GM19328 (cell line): ENCODE measurements at regions not wholly inside any gene's neighbourhood (a gene's known extent, or its start where the extent isn't known, plus 50 kb on each side); places are given as distances from the start of the nearest gene placed in this dataset.
"Not testable (repeated sequence)": the region's sequence is repeated elsewhere in the genome, so short reads cannot be mapped to it uniquely, and the experiment has no call there.

Experiments
- ATAC-seq: cut with Tn5 transposase; IDR thresholded peaks from one replicate; pipeline ENCODE4 v1.9.1; 2021; ENCODE audit warnings: mild to moderate bottlenecking, moderate library complexity; ENCODE audit not compliant: unreplicated experiment

DNA sequence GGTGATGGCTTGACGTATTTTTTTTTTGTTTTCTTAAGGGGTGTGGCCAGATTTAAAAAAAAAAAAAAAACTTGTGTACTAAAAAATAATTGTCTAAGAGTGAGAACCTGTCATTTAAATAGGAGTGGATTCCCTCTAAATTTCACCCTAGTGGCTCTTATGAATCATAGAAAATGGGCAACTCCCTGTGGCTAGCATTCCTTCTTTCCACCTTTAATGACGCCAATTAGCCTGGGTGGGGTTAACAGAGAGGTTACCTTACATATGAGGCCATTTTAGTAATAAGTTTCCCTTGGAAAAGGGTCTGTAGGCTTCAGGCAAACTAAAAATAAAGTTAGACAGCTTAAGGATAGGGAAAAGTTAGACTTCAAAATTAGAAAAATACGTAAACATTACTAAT, 223.5 kb upstream of the FAM241A start:
- no peak for ATAC-seq

DNA sequence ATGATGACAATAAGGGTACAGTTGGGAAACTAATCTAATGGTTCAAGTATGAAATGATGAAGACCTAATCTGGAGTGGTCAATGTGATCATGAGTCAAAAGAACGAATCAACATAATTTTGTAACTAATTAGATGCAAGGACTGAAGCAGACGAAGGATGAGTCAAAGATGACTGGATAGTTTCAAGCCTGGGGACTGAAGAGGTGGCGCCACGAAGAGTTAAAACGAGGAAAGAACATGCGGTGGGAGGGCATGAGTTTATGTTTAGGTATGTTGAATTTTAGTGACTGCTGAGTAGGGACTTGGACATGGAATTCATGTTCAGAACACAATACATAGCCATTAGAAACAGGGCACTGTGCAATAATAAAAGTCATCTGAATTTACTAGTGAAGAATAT, 221.5 kb upstream of the FAM241A start:
- no peak for ATAC-seq

DNA sequence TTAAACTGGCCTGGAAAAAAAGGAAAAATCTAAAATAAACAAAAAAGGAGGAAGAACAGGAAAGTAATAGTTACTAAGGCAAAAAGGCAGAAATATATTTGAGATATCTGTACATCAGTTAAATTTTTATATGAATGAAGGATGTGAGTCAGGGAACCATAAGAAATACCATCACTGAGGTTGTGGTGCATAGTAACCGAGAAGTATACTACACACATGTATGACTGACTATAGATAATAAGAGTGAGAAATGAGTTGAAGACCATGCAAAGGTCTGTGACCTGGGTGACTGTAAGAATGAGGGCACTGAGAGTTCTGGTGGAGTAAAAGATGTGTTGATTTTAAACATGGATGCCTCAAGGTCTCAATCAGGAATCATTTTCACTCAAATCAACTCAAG, 220.6 kb upstream of the FAM241A start:
- ATAC-seq: no peak

DNA sequence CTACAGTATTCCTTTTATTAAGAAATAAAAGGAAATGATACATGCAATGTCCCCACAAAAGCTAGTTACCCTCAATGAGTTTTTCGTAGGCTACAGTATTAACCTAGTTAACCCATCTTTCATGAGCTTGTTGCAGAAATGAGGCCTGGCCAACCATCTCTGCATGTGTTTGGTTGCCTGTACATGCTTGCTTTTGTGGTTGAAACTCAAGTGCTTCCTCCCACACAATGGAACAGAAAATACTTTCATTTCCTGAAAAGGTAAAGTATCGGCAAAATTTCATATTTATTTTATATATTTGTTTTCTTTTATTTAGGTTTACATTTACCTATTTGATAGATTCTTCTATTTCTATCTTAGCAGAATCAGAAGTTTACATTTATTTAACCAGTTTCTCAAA, 214.6 kb upstream of the FAM241A start:
- peak; percentile 96 for ATAC-seq

DNA sequence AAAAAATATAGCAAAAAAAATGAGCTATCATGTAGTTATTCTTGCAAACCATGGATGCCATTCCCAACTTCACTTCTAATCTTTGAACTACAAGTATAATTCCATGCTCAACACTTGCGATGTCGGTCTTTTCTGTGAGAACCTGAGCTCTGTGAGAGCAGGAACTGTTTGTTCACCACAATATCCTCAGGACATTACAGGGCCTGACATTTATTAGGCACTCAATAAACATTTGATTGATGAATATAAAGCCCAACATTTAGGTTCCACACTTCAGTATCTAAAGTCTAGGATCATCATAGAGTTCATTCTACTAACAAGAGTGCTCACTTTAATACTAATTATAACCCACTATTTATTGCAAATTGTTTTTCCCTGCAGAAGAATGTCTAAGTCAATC, 211.6 kb upstream of the FAM241A start:
- ATAC-seq: no peak

DNA sequence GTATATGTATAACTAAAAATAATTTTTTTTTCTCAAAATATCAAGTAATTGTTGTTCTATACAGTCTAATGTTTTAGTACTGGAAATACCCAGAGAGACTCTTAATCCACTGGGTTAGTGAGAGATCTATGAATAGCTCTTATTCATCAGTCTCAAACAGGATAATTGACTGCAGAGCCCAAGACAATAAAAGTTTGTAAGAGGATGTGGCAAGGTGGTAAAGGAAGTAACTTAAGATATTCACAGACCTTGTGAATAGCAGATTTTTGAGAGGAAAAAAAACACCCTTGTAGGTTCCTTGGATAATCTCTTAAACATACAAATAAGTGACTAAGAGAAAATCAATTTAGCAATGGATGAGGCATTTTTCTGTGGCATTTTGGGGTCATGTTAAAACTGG, 210.9 kb upstream of the FAM241A start:
- ATAC-seq: no peak

DNA sequence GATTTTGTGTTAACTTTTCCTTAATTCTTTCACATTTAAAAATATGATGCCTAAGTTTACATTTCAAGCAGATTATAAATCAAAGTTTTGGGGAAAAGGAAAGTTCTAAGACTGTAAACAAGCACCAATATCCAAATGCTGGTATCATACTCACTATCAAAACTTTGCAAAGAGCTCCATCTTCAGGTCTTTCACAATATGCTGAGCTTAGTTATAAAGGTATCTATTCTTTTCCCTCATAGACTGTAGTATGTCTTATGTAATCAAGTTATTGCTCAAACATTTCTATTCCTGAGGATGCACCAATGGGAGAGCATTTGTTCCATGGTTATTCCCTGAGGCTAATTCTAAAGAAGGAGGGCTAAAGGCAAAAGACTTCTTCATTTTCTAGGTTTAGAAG, 207.9 kb upstream of the FAM241A start:
- peak; percentile 91 for ATAC-seq

DNA sequence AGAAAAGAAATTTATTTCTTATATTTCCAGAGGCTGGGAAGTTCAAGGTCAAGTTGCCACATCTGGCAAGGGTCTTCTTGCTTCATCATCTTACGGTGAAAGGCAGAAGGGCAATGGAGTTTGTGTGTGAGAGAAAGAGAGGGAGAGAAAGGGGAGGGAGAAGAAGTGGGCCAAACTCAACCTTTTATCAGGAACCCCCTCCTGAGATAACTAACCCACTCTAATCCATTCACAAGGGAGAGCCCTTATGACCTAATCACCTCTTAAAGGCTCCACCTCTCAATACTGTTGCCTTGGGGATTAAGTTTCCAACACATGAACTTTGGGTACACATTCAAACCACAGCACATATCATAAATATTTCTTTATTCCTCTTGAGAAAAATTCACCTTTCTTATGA, 203.3 kb upstream of the FAM241A start:
- ATAC-seq: no peak

DNA sequence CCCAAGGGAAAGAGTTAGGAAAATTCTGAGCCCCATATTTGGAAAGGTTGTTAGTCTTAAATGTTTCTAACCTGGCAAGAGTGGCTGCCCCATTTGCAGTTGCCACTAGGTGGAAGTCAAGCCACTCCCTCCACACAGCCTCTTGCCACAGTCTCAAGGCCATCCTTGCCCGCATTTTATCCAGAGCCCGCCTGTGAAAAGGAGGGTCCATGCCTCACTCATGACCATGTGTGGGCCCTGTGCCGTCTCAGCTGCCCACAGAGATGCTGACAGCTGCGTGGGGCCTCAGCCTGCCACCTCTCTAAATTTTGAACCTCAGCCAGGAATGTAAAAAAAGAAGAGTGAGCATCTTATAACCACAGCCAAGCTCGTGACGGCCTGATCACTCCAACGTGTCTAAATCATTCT, 201.5 kb upstream of the FAM241A start:
- peak; percentile 58 for ATAC-seq

DNA sequence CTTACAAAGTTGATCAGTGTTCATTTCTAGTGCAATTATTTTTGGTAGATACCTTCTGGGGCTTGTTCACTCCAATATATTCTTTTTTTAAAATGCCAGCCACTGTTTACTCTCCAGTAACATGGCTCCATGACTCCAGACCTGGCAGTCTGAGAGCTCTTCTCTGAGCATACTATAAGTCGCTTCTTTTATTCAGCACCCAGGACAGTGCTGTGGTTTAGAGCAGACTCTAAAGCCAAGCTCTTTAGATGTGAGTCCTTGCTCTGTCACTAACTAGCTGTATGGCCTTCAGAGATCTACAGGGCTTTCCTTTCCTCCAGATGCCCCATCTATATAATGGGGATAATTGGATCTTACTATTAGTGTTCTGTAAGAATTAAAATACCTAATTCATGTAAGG, 200.2 kb upstream of the FAM241A start:
- no peak for ATAC-seq

DNA sequence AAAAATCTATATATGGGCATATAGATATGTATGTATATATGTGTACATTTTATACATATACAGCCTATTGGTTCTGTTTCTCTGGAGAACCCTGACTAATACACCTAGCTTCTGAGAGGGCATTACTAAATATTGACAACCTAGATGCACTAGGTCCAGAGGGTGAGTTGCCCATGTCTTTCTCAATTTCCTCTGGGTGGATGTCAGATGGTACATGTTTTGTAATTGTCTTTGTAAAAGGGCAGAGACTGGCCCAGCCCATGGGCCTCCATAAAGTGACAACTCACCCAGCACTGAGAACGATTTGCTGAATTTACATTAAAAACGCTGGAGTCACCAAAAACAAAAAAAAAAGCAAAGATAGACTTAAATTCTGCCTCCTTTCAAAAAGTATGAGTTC, 198.5 kb upstream of the FAM241A start:
- ATAC-seq: no peak

DNA sequence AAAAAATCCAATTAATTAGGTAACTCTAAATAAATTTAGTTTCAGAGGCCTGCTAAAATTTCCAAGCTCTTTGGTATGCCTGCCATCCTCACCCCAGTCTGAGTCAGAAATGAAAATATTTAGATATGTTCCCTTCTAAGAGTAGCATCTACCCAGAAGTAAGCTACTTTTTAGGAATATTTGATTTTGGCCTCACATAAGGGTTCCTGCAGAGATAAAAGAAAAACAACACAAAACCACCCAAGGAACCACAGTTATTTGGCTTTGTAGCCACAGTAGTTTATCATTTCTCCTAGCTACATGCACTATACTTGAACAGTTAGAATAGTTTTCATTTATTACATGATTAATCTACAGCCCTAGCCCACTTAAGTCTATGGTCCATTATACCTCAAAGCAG, 192.6 kb upstream of the FAM241A start:
- no peak for ATAC-seq

DNA sequence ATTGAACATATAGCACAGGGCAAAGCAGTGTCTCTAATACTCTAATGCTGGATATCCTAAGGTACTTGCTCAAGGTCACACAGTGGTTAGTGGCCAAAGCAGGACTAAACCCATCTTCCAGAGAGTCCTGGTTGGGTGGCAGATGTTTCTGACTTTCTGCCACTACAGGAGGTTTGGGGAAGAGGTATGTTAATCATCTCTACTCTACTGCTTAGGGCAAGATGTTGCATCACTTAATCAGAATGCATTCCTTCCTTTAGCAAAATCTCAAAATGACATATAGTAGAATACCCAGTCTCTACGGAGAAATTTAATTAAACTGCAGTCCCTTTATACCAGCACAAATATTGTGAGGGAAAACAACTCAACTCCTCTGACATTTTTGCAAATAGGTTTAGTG, 190.7 kb upstream of the FAM241A start:
- ATAC-seq: no peak

DNA sequence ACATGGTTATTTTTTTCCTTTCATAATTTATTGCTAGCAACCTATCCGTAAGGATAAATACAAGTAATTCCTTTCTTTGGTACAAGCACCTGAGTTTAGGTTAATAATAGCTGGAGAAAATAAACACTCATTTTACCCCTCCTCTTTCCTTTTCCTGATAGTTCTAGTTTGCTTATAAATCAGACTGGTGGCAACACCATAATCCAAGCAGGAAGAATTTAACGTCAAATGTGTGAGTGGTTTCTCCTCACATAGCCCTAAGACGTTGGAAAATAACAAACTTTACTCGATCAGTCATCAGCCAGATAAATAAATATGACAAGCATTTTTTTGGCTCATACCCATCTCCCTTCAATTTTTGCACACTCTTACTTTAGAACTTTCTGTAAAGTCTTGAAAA, 190.3 kb upstream of the FAM241A start:
- no peak for ATAC-seq

DNA sequence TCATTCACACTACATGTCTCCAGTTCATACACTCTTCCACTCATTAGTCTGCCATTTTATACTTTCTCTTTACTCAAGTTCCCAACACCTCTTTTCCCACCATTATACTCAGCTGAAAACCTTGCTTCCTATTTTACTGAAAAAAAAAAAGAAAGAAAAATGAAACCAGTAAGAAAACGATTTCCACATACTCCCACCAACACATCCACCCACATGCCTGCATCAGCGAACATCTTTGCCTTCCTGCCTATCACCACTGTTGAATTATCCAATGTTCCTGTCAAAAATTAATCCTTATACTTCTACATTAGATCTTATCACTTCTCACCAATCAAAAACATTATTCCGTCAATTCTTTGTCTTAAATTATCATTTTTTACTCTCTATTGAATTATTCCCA, 188.1 kb upstream of the FAM241A start:
- no peak for ATAC-seq

DNA sequence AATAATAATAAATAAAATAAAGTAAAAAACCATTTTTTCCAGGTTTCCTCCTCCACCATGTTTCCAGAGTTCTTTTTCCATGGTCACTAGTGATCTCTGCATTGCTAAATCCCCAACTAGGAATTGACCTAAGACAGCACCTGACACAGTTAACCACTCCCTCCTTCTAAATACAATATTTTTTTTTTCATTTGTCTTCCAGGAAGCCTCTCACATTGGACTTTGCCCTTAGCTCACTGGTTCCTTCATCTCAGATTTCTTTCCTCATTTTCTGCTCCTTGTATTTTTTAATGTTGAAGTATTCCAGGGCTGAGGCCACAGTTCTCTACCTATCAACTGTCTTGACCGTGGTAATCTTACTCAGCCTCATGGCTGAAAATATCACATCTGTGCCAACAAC, 187.3 kb upstream of the FAM241A start:
- no peak for ATAC-seq

DNA sequence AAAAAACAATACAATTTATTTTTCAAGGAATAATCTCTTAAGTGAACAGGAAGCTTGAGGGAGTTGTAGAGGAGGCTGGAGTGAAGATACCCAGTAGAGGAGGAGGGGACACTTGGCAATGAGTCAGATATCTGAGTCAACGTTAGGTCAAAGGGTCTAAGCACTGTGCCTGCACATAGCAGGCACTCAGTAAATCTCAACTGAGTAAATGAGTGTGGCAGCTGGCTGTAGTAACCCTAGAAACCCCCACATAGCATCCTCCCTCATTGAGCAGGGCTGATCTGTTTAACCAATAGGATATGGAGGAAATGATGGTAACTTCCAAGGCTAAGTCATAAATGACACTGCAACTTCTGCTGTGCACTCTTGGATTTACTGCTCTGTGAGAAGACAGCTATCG, 186.0 kb upstream of the FAM241A start:
- ATAC-seq: no peak

DNA sequence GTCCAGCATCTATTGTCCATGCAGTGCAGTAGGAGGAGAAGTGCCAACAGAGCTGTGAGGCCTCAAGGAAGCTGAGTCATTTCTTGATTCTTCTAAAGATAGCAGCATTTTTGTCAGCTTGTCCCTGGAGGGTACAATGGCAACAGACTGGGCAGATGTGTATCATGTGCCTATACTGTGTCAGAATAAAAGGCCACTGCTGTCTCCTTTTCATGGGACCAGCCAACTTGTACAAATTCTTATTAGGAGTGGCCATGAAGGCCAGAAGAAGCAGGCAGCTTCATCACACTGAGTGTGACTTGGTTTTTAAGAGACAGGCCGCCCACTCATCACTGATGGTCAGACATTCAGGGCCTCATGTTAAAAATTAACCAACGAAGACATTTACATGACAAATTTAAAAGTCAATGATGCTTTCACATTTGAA, 185.0 kb upstream of the FAM241A start:
- peak; percentile 76 for ATAC-seq

DNA sequence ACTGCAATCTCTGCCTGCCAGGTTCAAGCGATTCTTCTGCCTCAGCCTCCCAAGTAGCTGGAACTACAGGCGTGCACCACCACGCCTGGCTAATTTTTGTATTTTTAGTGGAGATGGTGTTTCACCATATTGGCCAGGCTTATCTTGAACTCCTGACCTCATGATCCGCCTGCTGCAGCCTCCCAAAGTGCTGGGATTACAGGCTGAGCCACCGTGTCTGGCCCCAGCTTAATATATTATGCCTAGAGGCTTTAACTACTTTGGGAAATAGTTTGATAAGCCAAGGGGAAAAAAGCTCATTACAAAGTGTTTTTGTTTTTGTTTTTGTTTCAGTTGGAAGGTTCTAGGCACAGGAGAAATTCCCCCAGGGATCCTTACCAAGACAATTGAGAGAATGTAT, 184.2 kb upstream of the FAM241A start:
- not testable (repeated sequence) for ATAC-seq

DNA sequence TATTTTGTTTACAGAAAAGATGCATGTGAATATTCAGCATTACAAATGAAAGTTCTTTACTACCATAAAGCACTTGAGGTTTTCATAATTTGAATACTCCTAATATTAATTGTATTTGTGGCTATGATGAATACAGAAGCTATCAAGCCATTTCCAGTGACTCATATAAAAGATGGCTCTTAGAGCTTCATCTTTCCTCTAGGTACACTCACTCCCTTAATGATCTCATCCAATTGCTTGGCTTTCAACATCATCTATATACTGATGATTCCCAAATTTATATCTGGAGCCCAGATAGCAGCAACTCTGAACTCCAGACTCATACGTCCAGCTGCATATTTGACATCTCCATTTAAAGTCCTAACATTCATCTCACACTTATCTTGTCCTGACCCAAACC, 183.4 kb upstream of the FAM241A start:
- no peak for ATAC-seq

DNA sequence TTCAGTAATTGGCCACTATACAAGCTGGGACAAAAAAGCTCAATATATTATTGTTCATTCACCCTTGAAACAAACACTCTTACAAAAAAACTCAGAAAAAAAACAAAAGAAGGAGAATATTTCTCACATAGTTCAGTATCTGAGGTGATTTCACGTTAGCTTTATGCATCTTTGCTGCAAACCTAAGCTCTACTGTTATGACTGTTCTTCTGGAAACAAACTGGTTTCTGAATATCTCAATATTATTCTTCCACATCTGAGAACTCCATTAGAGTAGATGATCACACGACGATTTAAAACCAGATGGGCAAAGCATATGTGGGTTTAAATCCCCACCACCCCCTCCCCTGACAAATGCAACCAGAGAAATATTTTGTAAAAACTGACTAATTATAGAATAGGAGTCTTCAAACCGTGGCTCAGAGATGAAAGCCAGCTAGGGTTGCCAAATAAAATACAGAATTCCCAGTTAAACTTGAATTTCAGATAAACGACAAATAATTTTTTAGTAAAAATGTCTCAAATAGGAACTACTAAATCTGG, 182.0 kb upstream of the FAM241A start:
- no peak for ATAC-seq

DNA sequence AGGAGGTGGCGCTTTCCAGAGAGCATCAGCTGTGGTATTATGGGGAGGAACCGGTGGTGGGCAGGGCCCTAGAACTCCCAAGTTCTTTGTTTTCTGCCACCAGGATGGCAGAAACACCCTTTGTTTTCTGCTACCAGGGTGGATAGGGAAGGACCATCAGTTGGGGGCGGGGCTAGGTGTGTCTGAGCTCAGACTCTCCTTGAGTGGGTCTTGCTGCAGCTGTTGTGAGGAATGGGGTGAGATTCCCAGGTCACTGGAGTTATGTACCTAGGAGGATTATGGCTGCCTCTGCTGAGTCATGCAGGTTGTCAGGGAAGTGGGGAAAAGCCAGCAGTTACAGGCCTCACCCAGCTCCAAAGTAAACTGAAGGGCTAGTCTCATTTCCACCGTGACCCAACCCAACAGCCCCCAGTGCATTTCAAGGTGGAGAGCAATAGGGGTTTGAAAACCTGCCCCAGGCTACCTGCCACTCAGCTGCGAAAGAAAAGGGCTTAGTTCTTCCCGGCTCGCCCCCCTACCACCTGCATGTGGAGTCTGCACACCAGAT, 167.8 kb upstream of the FAM241A start:
- no peak for ATAC-seq

DNA sequence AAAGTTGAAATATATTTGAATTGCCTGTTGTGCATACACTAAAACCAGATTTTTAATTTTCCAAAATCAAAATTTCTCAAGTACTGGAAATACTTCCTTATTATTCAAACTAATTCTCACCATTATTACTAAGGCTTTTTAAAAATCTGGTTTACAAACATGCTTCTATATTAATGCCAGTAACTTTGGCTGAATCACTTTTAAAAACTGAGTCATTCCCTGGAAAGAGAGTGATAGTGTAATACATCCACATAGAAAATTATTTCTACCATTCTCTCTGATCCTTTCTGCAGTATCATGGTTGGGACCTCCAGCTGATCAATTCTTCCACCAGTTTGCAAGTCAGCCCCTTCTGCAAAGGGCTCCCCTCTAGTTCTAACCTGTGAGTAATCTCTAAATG, 165.3 kb upstream of the FAM241A start:
- ATAC-seq: no peak
